GM06990 (cell line): ENCODE measurements at regions not wholly inside any gene's neighbourhood (a gene's known extent, or its start where the extent isn't known, plus 50 kb on each side); places are given as distances from the start of the nearest gene placed in this dataset.

ENCODE experiments used
- DNase-seq: peaks from one replicate; pipeline ENCODE4 v3.0.0-alpha.2; 2011; ENCODE audit not compliant: insufficient read length; ENCODE audit errors: extremely low read depth
- H3K27me3 ChIP-seq: replicated peaks from 2 replicates; pipeline ENCODE4 v1.6.0; 2011; ENCODE audit warnings: low read length; ENCODE audit not compliant: control insufficient read depth, insufficient read depth
- H3K36me3 ChIP-seq: 2 replicates; pipeline ENCODE4 v1.5.1; 2011; ENCODE audit warnings: low read length; ENCODE audit not compliant: control insufficient read depth, insufficient read depth
- H3K4me3 ChIP-seq: replicated peaks from 2 replicates; pipeline ENCODE4 v1.5.1; 2011; ENCODE audit warnings: low read depth, mild to moderate bottlenecking, control low read depth, low read length
- CTCF ChIP-seq: IDR thresholded peaks from 2 replicates; pipeline ENCODE4 v1.5.1; 2011; ENCODE audit warnings: low read length, control low read depth, mild to moderate bottlenecking, inconsistent platforms; ENCODE audit not compliant: insufficient read depth, poor library complexity, severe bottlenecking

- no peak for TF ChIP-seq CTCF
- no peak for DNase-seq
- Histone ChIP-seq H3K27me3 (no peaks in the 10 kb centered on the region), H3K36me3 (no peaks in the 10 kb centered on the region), H3K4me3 (no peak overlapping the region)
Observed at GRCh38 chr9:86531273-86531970, 177.2 kb upstream of the TUT7 start.

- Histone ChIP-seq H3K27me3 (no peaks in the 10 kb centered on the region), H3K36me3 (no peaks in the 10 kb centered on the region), H3K4me3 (no peak overlapping the region)
- no peak for DNase-seq
- no peak for TF ChIP-seq CTCF
Observed at GRCh38 chr9:86529496-86530275, 175.5 kb upstream of the TUT7 start.

GRCh38 chr9:86526021-86526420, 171.8 kb upstream of the TUT7 start:
- Histone ChIP-seq H3K36me3 (no peaks in the 10 kb centered on the region), H3K4me3 (no peak overlapping the region), H3K27me3 (no peaks in the 10 kb centered on the region)
- TF ChIP-seq CTCF = no peak
- no peak for DNase-seq

GRCh38 chr9:86525182-86525581, 171.0 kb upstream of the TUT7 start:
- TF ChIP-seq CTCF = no peak
- DNase-seq = no peak
- no peak overlapping the region for H3K4me3 ChIP-seq
- no peaks in the 10 kb centered on the region for H3K36me3 ChIP-seq
- H3K27me3 ChIP-seq = no peaks in the 10 kb centered on the region

GRCh38 chr9:86521977-86522376, 167.8 kb upstream of the TUT7 start:
- H3K36me3 ChIP-seq = no peaks in the 10 kb centered on the region
- no peak for TF ChIP-seq CTCF

More at GRCh38 chr9:86521977-86522376, 167.8 kb upstream of the TUT7 start:
- H3K4me3 ChIP-seq = no peak overlapping the region
- DNase-seq = no peak
- no peaks in the 10 kb centered on the region for H3K27me3 ChIP-seq
